H1 (cell line): ENCODE measurements at regions not wholly inside any gene's neighbourhood (a gene's known extent, or its start where the extent isn't known, plus 50 kb on each side); places are given as distances from the start of the nearest gene placed in this dataset.

Source experiments
- CTCF ChIA-PET: fragments of 300-600 bp; sonication (Branson Sonifier 250); formaldehyde crosslinking; loops from one replicate; lab custom pipeline; 2021; ENCODE audit not compliant: partially characterized antibody; lab: Charles Lee
- POLR2A ChIA-PET: fragments of 300-600 bp; sonication (Branson Sonifier 250); formaldehyde crosslinking; loops from one replicate; lab custom pipeline; 2021; ENCODE audit warnings: inconsistent platforms; ENCODE audit not compliant: partially characterized antibody; lab: Charles Lee
- DNase-seq, 2 experiments: peaks; one replicate each; pipeline versions ENCODE4 v3.0.0 to v3.0.0-alpha.2; 2010 to 2022; ENCODE audit warnings: low spot score in 2 of 2, low read depth in 1 of 2, mixed read lengths in 1 of 2
- FAIRE-seq: peaks from 2 replicates; lab custom pipeline; 2011; peaks lifted over from hg19 to GRCh38; lab: Jason Lieb, UNC
- H2AFZ ChIP-seq: 2 replicates; pipeline ENCODE4 v1.8.1; 2012; ENCODE audit warnings: low read length, inconsistent platforms
- H2AK5ac ChIP-seq: 2 replicates; pipeline ENCODE4 v1.6.1; 2013; ENCODE audit warnings: low read depth, low read length
- H2BK120ac ChIP-seq: replicated peaks from 2 replicates; pipeline ENCODE3; 2013; ENCODE audit warnings: low read depth, low read length, inconsistent platforms
- H2BK12ac ChIP-seq: 2 replicates; pipeline ENCODE4 v1.6.1; 2013; ENCODE audit warnings: low read depth, low read length
- H2BK15ac ChIP-seq: 2 replicates; pipeline ENCODE4 v1.6.1; 2013; ENCODE audit warnings: low read length
- H2BK20ac ChIP-seq: 2 replicates; pipeline ENCODE4 v1.6.1; 2013; ENCODE audit warnings: low read length
- H2BK5ac ChIP-seq: 2 replicates; pipeline ENCODE4 v1.6.1; 2013; ENCODE audit warnings: low read depth, low read length
- H3K14ac ChIP-seq: 2 replicates; pipeline ENCODE4 v1.6.1; 2013; ENCODE audit warnings: inconsistent platforms; ENCODE audit not compliant: insufficient read length
- H3K18ac ChIP-seq: 2 replicates; pipeline ENCODE4 v1.6.1; 2013; ENCODE audit warnings: low read length; ENCODE audit errors: extremely low read depth
- H3K23ac ChIP-seq: 2 replicates; pipeline ENCODE4 v1.6.1; 2013; ENCODE audit warnings: inconsistent platforms; ENCODE audit not compliant: insufficient read length
- H3K23me2 ChIP-seq: 2 replicates; pipeline ENCODE4 v1.6.1; 2013; ENCODE audit warnings: low read depth, low read length
- H3K27ac ChIP-seq: 2 replicates; pipeline ENCODE4 v1.6.1; 2011; ENCODE audit warnings: low read depth, low read length, inconsistent platforms
- H3K27me3 ChIP-seq, 4 experiments: replicated peaks in 1 of 4; 1 replicate in 1 of 4; 2 replicates in 3 of 4; pipeline versions ENCODE4 v1.6.1 to v1.8.1; 2011 to 2013; ENCODE audit warnings: low read length in 3 of 4, mild to moderate bottlenecking in 3 of 4, inconsistent platforms in 2 of 4, mixed read lengths in 2 of 4, moderate library complexity in 1 of 4; ENCODE audit not compliant: control insufficient read depth in 3 of 4, insufficient read depth in 3 of 4; ENCODE audit errors: extremely low read depth in 1 of 4
- H3K36me3 ChIP-seq, 4 experiments: 2 replicates each; pipeline versions ENCODE4 v1.6.1 to v1.8.1; 2011 to 2013; ENCODE audit warnings: mild to moderate bottlenecking in 4 of 4, low read length in 3 of 4, moderate library complexity in 2 of 4, control low read depth in 1 of 4, inconsistent platforms in 1 of 4; ENCODE audit not compliant: insufficient read depth in 4 of 4, control insufficient read depth in 2 of 4
- H3K4ac ChIP-seq: replicated peaks from 2 replicates; pipeline ENCODE3; 2013; ENCODE audit warnings: low read length, low read depth, mixed read lengths, inconsistent platforms; ENCODE audit not compliant: insufficient read length
- H3K4me1 ChIP-seq, 4 experiments: replicated peaks in 1 of 4; 1 replicate in 1 of 4; 2 replicates in 3 of 4; pipeline versions ENCODE4 v1.6.1 to v1.8.1; 2011 to 2013; ENCODE audit warnings: low read length in 3 of 4, inconsistent platforms in 2 of 4, mixed read lengths in 1 of 4; ENCODE audit not compliant: insufficient read depth in 4 of 4, control insufficient read depth in 3 of 4
- H3K4me2 ChIP-seq, 2 experiments: 2 replicates each; pipeline versions ENCODE4 v1.6.1 to v1.8.1; 2011 to 2013; ENCODE audit warnings: low read depth in 2 of 2, low read length in 2 of 2, control low read depth in 1 of 2, inconsistent platforms in 1 of 2, mild to moderate bottlenecking in 1 of 2; ENCODE audit not compliant: insufficient read depth in 1 of 2
- H3K4me3 ChIP-seq, 4 experiments: fragments of 200-600, 300-600 bp in 1 of 4; sonication (generic), shearing (Covaris generic), sonication (Bioruptor Twin) in 1 of 4; 2 replicates each; pipeline versions ENCODE4 v1.5.1 to v1.8.1; 2011 to 2016; ENCODE audit warnings: low read length in 4 of 4, low read depth in 3 of 4, control low read depth in 2 of 4, inconsistent platforms in 2 of 4, mild to moderate bottlenecking in 2 of 4, mixed read lengths in 1 of 4, moderate library complexity in 1 of 4; ENCODE audit not compliant: insufficient read depth in 2 of 4; ENCODE audit errors: extremely low read depth in 1 of 4
- H3K56ac ChIP-seq: replicated peaks from 2 replicates; pipeline ENCODE3; 2013; ENCODE audit warnings: low read depth, mild to moderate bottlenecking, mixed read lengths, low read length, inconsistent platforms; ENCODE audit not compliant: insufficient read length
- H3K79me1 ChIP-seq: 2 replicates; pipeline ENCODE4 v1.6.1; 2013; ENCODE audit warnings: low read depth, low read length, control low read depth
- H3K79me2 ChIP-seq, 2 experiments: 2 replicates each; pipeline versions ENCODE4 v1.6.1 to v1.8.1; 2012 to 2013; ENCODE audit warnings: low read length in 2 of 2, mild to moderate bottlenecking in 2 of 2, inconsistent platforms in 1 of 2; ENCODE audit not compliant: insufficient read depth in 2 of 2, control insufficient read depth in 1 of 2
- H3K9ac ChIP-seq, 4 experiments: replicated peaks in 1 of 4; 1 replicate in 1 of 4; 2 replicates in 3 of 4; pipeline versions ENCODE4 v1.6.1 to v1.8.1; 2011 to 2013; ENCODE audit warnings: low read depth in 3 of 4, low read length in 3 of 4, control low read depth in 2 of 4, mild to moderate bottlenecking in 2 of 4, moderate library complexity in 2 of 4, inconsistent platforms in 1 of 4; ENCODE audit errors: extremely low read depth in 1 of 4
- H3K9me3 ChIP-seq, 2 experiments: 2 replicates each; pipeline versions ENCODE4 v1.6.1 to v1.8.1; 2012 to 2013; ENCODE audit warnings: mild to moderate bottlenecking in 2 of 2, moderate library complexity in 2 of 2, control low read depth in 1 of 2, inconsistent platforms in 1 of 2, low read depth in 1 of 2, low read length in 1 of 2, mixed read lengths in 1 of 2; ENCODE audit not compliant: insufficient read depth in 2 of 2
- H4K20me1 ChIP-seq, 2 experiments: replicated peaks in 1 of 2; 2 replicates each; pipeline versions ENCODE3 to v1.8.1; 2011 to 2013; ENCODE audit warnings: inconsistent platforms in 2 of 2, low read length in 2 of 2, mild to moderate bottlenecking in 1 of 2; ENCODE audit not compliant: insufficient read depth in 2 of 2, control insufficient read depth in 1 of 2
- H4K5ac ChIP-seq: 2 replicates; pipeline ENCODE4 v1.6.1; 2013; ENCODE audit warnings: low read length, low read depth, mixed read lengths, inconsistent platforms; ENCODE audit not compliant: insufficient read length
- H4K8ac ChIP-seq: 2 replicates; pipeline ENCODE4 v1.8.0; 2013; ENCODE audit warnings: mild to moderate bottlenecking, moderate library complexity, low read length, inconsistent platforms; ENCODE audit not compliant: insufficient read depth; ENCODE audit errors: extremely low read depth
- H4K91ac ChIP-seq: replicated peaks from 2 replicates; pipeline ENCODE3; 2013; ENCODE audit warnings: low read length, mixed read lengths, inconsistent platforms; ENCODE audit not compliant: insufficient read length
- BCL11A ChIP-seq, 2 experiments: IDR thresholded peaks; one replicate each; pipeline ENCODE4 v1.6.1; 2011; ENCODE audit warnings: low read depth in 2 of 2, low read length in 2 of 2, mild to moderate bottlenecking in 2 of 2
- CHD1 ChIP-seq: IDR thresholded peaks from 2 replicates; pipeline ENCODE4 v1.6.1; 2012; ENCODE audit warnings: low read depth, low read length, improper control_type of control experiment
- GABPA ChIP-seq: IDR thresholded peaks from 2 replicates; pipeline ENCODE4 v1.6.1; 2011; ENCODE audit warnings: mild to moderate bottlenecking, low read length, moderate library complexity, borderline replicate concordance; ENCODE audit not compliant: insufficient read depth
- JUN ChIP-seq: IDR thresholded peaks from 2 replicates; pipeline ENCODE4 v1.6.1; 2011; ENCODE audit warnings: low read depth, mild to moderate bottlenecking, improper control_type of control experiment, low read length
- JUND ChIP-seq: IDR thresholded peaks from 2 replicates; pipeline ENCODE4 v1.6.1; 2011; ENCODE audit warnings: mild to moderate bottlenecking, improper control_type of control experiment, low read length
- KDM4A ChIP-seq: IDR thresholded peaks from one replicate; pipeline ENCODE4 v1.7.1; 2012; ENCODE audit warnings: low read depth, mild to moderate bottlenecking, moderate library complexity, low read length, inconsistent platforms; ENCODE audit not compliant: severe bottlenecking
- KDM5A ChIP-seq: fragments of 200-600 bp; IDR thresholded peaks from 2 replicates; pipeline ENCODE4 v1.7.1; 2012; ENCODE audit warnings: mild to moderate bottlenecking, low read length, inconsistent platforms, mixed read lengths
- MAFK ChIP-seq: IDR thresholded peaks from 2 replicates; pipeline ENCODE4 v1.6.1; 2012; ENCODE audit warnings: low read depth, mild to moderate bottlenecking, improper control_type of control experiment, low read length
- NANOG ChIP-seq: IDR thresholded peaks from 2 replicates; pipeline ENCODE4 v1.6.1; 2011; ENCODE audit warnings: low read length, low read depth, mild to moderate bottlenecking, inconsistent platforms; ENCODE audit not compliant: insufficient read depth, poor library complexity, severe bottlenecking
- RXRA ChIP-seq: IDR thresholded peaks from 2 replicates; pipeline ENCODE4 v1.6.1; 2011; ENCODE audit warnings: low read depth, mild to moderate bottlenecking, low read length, moderate library complexity; ENCODE audit not compliant: insufficient read depth
- SIN3A ChIP-seq, 2 experiments: IDR thresholded peaks in 1 of 2; conservative IDR thresholded peaks in 1 of 2; 2 replicates each; pipeline ENCODE4 v1.6.1; 2011 to 2012; ENCODE audit warnings: low read length in 2 of 2, improper control_type of control experiment in 1 of 2, low read depth in 1 of 2, mild to moderate bottlenecking in 1 of 2
- SIRT6 ChIP-seq: IDR thresholded peaks from one replicate; pipeline ENCODE4 v1.7.1; 2012; ENCODE audit warnings: low read length, inconsistent platforms
- SP4 ChIP-seq: IDR thresholded peaks from 2 replicates; pipeline ENCODE4 v1.6.1; 2012; ENCODE audit warnings: low read length, inconsistent platforms
- SUZ12 ChIP-seq: fragments of 200-600 bp; sonication (generic); IDR thresholded peaks from 2 replicates; pipeline ENCODE4 v1.6.1; 2012; ENCODE audit warnings: mild to moderate bottlenecking, inconsistent platforms, low read length, moderate library complexity, mixed read lengths
- TAF7 ChIP-seq: optimal IDR thresholded peaks from 2 replicates; pipeline ENCODE3; 2011; ENCODE audit warnings: low read depth, mild to moderate bottlenecking, inconsistent platforms, low read length, moderate library complexity, borderline replicate concordance
- ZNF274 ChIP-seq: IDR thresholded peaks from 2 replicates; pipeline ENCODE4 v1.7.0; 2012; ENCODE audit warnings: low read length, borderline replicate concordance; ENCODE audit errors: extremely low read depth
- WGBS, 2 experiments: shearing (Covaris generic) in 1 of 2; methylation state at CpG; one replicate each; pipeline versions ENCODE4 v1.1.6 to v1.1.7; 2013 to 2015; ENCODE audit warnings: low lambda C conversion rate in 2 of 2, mixed read lengths in 2 of 2, inconsistent platforms in 1 of 2, low coverage in 1 of 2, missing lambda C conversion rate in 1 of 2; ENCODE audit not compliant: insufficient replicate concordance in 2 of 2, insufficient coverage in 1 of 2, insufficient read length in 1 of 2; ENCODE audit errors: extremely low coverage in 1 of 2, missing lambda C conversion rate in 1 of 2; 5-methylcytosine and 5-hydroxymethylcytosine counted together

DNA sequence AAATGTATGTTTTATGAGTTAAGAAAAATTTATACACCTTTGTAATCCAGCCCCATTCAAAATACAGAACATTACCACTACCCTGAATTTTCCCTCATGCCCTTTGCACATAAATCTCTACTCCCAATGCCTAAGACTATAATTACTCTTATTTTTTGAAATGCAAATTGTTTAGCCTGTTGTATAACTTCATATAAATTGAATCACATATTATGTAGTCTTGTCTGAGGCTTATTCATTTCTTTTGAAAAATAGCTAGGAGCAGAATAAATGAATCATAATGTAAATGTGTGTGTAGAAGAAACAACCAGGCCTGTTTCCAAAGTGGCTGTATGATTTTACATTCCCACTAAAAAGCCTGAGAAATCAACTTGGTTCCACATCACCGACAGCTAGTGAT lies 319.8 kb downstream of the DCAF12L2 start:
- Histone ChIP-seq H3K27ac (no peak overlapping the region), H3K23me2 (no peaks in the 10 kb centered on the region), H2AFZ (no peak overlapping the region), H3K23ac (no peak overlapping the region), H3K4me2 (no peak overlapping the region), H4K20me1 (no peaks in the 10 kb centered on the region), H3K14ac (no peak overlapping the region), H3K4ac (no peak overlapping the region), H3K4me1 (no peaks in the 10 kb centered on the region), H3K4me3 (no peak overlapping the region), H4K5ac (no peak overlapping the region), H2BK120ac (no peak overlapping the region), H2BK20ac (no peak overlapping the region), H4K8ac (no peak overlapping the region), H2BK15ac (no peak overlapping the region), H3K9me3 (no peaks in the 10 kb centered on the region), H3K18ac (no peak overlapping the region), H3K79me1 (no peaks in the 10 kb centered on the region), H3K56ac (no peak overlapping the region), H3K36me3 (no peaks in the 10 kb centered on the region), H3K79me2 (no peaks in the 10 kb centered on the region), H2BK5ac (no peak overlapping the region), H4K91ac (no peak overlapping the region), H3K9ac (no peak overlapping the region), H2BK12ac (no peak overlapping the region), H2AK5ac (no peak overlapping the region), H3K27me3 (no peaks in the 10 kb centered on the region)
- no peak for FAIRE-seq
- DNase-seq, result no peak
- POLR2A ChIA-PET, result no interaction called here
- 90% methylated on average over 1 of the region's 1 CpG; no CpG with 5 or more reads in 1 of the 2 experiments for WGBS, 2 experiments
- CTCF ChIA-PET, result no interaction called here
- TF ChIP-seq SP4 (no peak), RXRA (no peak), GABPA (no peak), ZNF274 (no peak), KDM4A (no peak), KDM5A (no peak), MAFK (no peak), SUZ12 (no peak), NANOG (no peak), BCL11A (IDR thresholded peaks at IDR 0.05; ENCODE audit: low read depth in 2 of 2, low read length in 2 of 2) (no peak), SIN3A (conservative IDR thresholded peaks at IDR 0.05 in 1 of 2, IDR thresholded peaks at IDR 0.05 in 1 of 2; ENCODE audit: low read depth in 1 of 2, low read length in 2 of 2) (no peak), JUND (no peak), CHD1 (no peak), SIRT6 (no peak), TAF7 (no peak), JUN (no peak)
